GM10248 (cell line): ENCODE measurements at regions not wholly inside any gene's neighbourhood (a gene's known extent, or its start where the extent isn't known, plus 50 kb on each side); places are given as distances from the start of the nearest gene placed in this dataset.

ENCODE experiments used
- CTCF ChIA-PET: fragments of 300-600 bp; sonication (Branson Sonifier 250); formaldehyde crosslinking; extraction: SDS; loops from one replicate; lab custom pipeline; 2021; ENCODE audit warnings: antibody characterized with exemption; lab: Yijun Ruan, JAX
- POLR2A ChIA-PET: fragments of 350-650 bp; sonication (Branson Sonifier 250); formaldehyde crosslinking; extraction: SDS; loops from one replicate; lab custom pipeline; 2020; ENCODE audit warnings: antibody characterized with exemption; lab: Yijun Ruan, JAX
- DNase-seq: peaks from one replicate; pipeline ENCODE4 v3.0.0; 2012; ENCODE audit errors: extremely low spot score
- CTCF ChIP-seq: IDR thresholded peaks from 2 replicates; pipeline ENCODE4 v1.5.1; 2012; ENCODE audit warnings: mild to moderate bottlenecking, low read depth; ENCODE audit errors: extremely low read depth, missing control alignments, control extremely low read depth

- CTCF ChIA-PET = no interaction called here
These were observed 181.6 kb upstream of the FOXG1 start for GRCh38 chr14:28584951-28585350.

GRCh38 chr14:28589792-28590191 lies 176.8 kb upstream of the FOXG1 start:
- DNase-seq = no peak
- no peak for TF ChIP-seq CTCF
- ChIA-PET POLR2A (no interaction called here), CTCF (no interaction called here)

More at GRCh38 chr14:28584951-28585350, 181.6 kb upstream of the FOXG1 start:
- no peak for TF ChIP-seq CTCF
- no peak for DNase-seq
- POLR2A ChIA-PET = no interaction called here

- ChIA-PET POLR2A (no interaction called here), CTCF (no interaction called here)
- TF ChIP-seq CTCF = no peak
- DNase-seq = no peak
These were observed 170.2 kb upstream of the FOXG1 start for GRCh38 chr14:28596391-28596790.

- CTCF ChIA-PET = interaction anchor here (1.3 to 2.3 kb wide), 3 partner anchors 9 to 18 kb away, joined by 4 to 12 read pairs (median 5); no protein-coding TSS in a partner anchor
- TF ChIP-seq CTCF = no peak
- POLR2A ChIA-PET = no interaction called here
- no peak for DNase-seq
These were observed 167.4 kb upstream of the FOXG1 start for GRCh38 chr14:28599191-28599590.

GRCh38 chr14:28599605-28600004 lies 167.0 kb upstream of the FOXG1 start:
- no peak for DNase-seq
- CTCF ChIA-PET = interaction anchor here (1.6 to 2.3 kb wide), 2 partner anchors 9 to 14 kb away, joined by 5 to 12 read pairs; no protein-coding TSS in a partner anchor
- TF ChIP-seq CTCF = no peak
- POLR2A ChIA-PET = no interaction called here

GRCh38 chr14:28603606-28604005 lies 163.0 kb upstream of the FOXG1 start:
- CTCF ChIA-PET = no interaction called here
- POLR2A ChIA-PET = no interaction called here
- no peak for DNase-seq
- no peak for TF ChIP-seq CTCF
